IPS-NIHi11 (cell line): ENCODE measurements at regions not wholly inside any gene's neighbourhood (a gene's known extent, or its start where the extent isn't known, plus 50 kb on each side); places are given as distances from the start of the nearest gene placed in this dataset.

Source experiments
- DNase-seq: peaks from one replicate; pipeline ENCODE4 v3.0.0; 2012; ENCODE audit warnings: mixed read lengths, low spot score

- no peak for DNase-seq
These were observed 79.5 kb downstream of the IRF2BPL start for GRCh38 chr14:76948976-76949375.

GRCh38 chr14:76948213-76948947, 80.1 kb downstream of the IRF2BPL start:
- no peak for DNase-seq

DNA sequence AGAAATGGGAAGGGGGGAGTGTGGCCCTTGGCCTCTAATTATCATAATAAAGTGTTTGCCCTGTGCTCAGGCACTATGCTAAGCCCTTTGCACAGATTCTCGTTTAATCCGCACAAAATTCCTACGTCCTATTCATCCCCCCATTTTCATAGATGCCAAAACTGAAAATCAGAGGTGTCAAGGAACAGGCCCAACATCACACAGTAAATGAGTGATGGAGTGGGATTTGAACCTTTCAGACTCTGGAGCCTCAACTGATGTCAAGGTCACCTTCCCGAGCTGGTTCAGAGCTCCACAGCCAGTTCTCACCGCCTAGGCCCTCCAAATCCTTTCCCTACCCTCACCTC, 80.7 kb downstream of the IRF2BPL start:
- DNase-seq = no peak

- DNase-seq = peak; percentile 91
These were observed 81.2 kb downstream of the IRF2BPL start for GRCh38 chr14:76947078-76947837.

- no peak for DNase-seq
These were observed 81.8 kb downstream of the IRF2BPL start for GRCh38 chr14:76946753-76947077.

GRCh38 chr14:76943072-76943471, 85.4 kb downstream of the IRF2BPL start:
- DNase-seq = no peak

DNA sequence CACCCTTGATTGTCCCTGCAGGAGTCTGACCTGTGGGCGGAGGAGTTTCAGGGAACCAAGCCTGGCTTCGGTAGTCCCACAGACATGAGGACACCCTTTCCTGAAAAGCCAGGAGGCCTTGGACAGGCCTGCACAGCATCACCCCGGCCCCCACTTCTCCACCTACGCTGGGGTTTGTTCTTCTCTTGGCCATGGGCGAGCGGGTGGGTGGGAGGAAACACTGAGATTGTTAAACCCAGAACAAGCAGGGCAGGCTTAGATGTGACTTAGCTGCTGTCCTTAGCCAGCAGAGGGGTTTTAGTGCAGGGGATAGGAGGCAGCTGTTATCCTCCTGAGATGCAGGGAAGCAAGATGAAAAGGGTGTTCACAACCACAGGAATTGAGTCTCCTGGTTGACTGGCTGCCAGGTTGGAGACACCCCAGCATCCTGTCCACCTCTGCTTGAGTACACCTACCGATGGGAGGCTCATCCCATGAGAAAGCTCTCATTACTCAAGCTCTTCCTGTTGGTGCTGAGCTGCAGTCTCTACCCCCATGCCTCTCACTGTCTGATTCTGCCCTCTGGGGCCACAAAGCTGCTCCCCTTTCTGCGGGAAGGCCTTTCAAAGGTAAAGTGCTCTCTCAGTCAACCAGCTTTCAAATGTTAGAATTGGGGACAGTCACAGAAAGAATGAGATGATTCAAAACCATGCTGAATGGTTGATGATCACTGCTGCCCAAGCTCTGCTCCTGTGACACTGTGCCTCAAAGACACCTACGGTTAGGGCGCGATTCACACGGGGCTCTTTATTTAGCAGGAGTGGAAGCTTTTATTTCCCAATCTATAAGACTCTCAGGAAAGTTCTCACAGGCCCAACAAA, 86.3 kb downstream of the IRF2BPL start:
- no peak for DNase-seq

- no peak for DNase-seq
These were observed 87.0 kb downstream of the IRF2BPL start for GRCh38 chr14:76941544-76941943.

GRCh38 chr14:76940021-76940760, 88.3 kb downstream of the IRF2BPL start:
- DNase-seq = no peak

- DNase-seq = no peak
These were observed 89.3 kb downstream of the IRF2BPL start for GRCh38 chr14:76939015-76939742.

GRCh38 chr14:76938092-76938500, 90.4 kb downstream of the IRF2BPL start:
- DNase-seq = no peak

DNA sequence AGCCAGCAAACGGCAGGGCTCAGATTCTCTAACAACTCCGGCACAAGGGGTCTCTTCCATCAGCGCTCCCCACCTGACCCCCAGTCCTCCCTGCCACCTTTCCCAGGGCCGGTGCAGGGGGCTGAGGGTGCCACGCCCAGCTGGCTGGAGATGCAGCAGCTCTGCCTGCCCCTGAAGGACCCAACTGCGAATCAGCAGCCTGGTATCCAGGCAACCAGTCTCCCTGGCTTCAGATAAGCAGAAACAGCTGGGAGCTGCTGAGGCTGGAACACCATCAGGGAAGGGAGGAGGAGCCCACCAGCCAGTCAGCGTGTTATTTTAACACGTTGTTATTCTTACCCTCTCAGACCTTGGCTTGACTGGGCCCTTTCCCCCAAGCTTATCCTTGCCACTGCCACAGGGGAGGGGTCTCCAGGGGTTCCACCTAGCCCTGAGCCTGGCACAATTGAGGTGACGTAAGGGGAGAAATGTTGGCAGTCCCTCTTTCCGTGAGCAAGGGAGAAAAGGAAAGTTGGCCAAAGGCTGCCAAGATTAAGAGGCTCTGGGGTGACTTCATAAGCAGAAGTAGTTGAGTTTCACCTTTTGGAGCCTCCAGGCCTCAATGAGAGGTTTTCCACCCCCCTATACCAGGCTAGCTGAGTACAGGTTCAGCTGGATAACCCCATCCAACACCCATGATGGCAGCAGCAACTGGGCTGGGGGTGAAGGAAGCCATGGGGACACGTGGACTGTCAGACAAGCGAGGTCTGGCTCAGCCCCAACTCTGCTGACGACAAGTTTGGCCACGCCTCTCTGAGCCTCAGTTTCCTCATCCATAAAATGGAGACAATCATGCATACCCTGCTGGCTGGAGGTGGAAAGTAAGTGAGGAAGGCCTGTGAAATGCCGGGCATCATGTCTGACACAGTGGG, 91.1 kb downstream of the IRF2BPL start:
- DNase-seq = peak; percentile 69

DNA sequence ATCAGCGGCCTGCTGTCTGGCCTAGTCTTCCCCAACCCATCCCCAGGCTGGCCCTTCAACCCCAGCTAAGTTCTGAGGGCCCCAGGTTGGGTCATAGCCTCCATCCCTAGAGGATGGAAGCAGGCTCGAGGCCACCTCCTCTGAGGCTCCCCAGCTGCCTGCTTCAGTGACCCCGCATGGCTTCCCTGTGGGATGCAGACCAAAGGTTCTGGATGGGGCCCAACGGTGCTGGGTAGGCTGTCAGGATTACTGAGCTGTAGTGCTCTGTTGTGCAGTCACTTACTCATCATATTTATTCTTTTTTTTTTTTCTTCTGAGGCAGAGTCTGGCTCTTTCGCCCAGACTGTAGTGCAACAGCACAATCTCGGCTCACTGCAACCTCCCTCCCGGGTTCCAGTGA, 92.0 kb downstream of the IRF2BPL start:
- DNase-seq = no peak

DNA sequence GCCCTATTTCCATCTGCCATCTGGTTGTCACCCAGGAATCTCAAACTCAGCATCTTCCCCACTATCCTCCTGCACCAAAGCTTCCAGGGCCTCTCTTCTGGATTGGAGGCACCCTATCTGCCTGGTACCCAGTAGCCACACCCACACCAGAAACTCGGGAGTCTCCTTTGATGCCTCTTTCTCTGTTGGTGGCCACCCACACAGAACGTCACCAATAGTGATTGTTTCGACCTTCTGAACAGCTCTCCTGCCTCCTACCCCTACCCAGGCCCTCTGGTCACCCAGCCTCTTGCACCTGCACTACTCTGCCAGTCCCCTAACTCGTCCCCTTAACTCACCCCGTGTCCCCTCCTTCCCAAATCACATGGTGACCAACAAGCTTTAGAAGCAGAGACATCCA, 95.0 kb downstream of the IRF2BPL start:
- no peak for DNase-seq

DNA sequence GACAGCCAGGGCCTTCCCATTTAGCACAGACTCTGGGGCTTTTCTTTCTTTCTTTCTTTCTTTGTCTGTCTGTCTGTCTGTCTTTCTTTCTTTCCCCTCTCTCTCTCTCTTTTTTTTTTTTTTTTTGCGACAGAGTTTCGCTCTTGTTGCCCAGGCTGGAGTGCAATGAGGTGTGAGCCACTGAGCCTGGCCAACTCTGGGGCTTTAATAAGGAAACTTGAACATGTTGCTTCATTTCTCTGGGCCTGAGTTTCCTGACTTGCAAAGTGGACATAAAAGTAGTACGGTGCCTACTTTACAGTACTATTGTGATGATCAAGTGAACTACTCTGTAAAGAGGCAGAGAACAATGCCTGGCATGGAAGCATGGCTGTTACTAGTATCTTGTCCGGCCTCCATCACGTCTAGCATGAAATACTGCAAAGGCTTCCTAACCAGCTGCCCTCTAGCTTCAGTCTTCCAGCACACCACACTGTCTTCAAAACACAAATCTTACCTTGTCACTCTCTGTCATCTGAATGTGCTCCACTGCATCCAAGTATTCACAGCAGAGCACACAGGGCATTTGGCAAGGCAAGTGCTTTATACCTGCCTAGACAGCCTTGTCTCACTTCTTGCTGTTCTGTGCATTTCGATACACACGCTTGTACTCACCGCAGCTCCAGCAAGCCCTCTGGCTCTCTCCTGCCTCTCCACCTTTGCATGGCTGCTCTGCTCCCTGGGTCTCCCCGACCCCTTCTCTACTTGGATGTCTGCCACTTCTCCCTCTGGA, 96.7 kb downstream of the IRF2BPL start:
- DNase-seq = no peak

GRCh38 chr14:76930549-76930948, 98.0 kb downstream of the IRF2BPL start:
- DNase-seq = no peak

DNA sequence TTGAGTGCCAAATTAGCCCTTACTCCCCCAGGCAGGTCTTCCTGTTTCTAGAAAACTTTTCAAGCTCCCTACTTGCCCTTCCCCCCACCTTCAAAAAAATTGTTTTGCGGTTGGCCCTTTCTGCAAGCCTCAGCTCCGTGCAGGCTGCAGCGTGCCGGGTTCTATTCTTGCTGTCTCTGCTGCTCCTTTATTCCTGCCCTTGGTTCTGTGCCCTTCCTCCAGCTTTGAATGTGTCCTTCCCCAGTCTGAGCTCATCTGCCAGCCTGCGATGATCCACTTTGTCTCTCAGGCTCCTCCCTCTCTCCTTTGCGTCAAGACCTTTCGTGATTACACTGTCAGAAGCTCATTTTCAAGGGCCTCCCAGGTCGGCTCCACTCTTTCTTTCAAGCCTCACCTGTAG, 98.6 kb downstream of the IRF2BPL start:
- DNase-seq = no peak

DNA sequence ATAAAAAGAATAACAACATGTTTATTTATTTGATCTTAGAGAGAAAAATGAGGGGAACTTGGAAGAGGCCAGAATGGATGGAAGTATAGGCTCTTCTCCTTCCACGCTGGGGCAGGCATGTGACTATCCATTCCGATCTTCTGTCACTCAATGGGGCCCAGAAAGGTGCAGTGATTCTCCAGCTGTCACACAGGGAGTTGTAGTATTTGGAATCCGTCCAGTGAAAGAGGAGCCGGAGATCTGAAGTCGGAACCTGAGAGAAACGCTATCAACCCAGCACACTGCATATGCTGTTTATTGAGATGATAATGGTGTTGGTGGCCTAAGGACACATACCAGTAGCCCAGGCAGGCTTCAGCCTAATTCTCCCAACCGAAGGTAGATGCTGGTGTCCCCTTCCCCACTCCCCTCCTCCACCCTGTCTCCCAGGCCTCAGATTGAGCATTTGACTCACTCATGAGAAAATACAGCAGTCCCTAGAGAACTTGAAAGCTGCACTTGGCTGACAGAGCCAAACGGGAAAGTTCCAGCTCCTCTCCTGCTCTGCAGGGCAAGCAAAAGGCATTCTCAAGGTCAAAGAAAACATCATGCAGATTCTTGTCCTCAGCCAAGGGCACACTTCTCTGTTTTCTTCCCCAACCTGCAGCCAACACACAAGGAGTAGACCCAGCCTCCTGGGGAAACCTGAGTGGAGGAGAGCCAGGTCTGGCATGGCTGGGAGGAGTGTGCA, 100.4 kb downstream of the IRF2BPL start:
- DNase-seq = no peak
